CD4-positive, alpha-beta T cell treated with Interleukin-6 at 100 ng/mL for 8 hours (primary cell): ENCODE measurements at regions not wholly inside any gene's neighbourhood (a gene's known extent, or its start where the extent isn't known, plus 50 kb on each side); places are given as distances from the start of the nearest gene placed in this dataset.

Experiments
- DNase-seq: peaks from one replicate; pipeline ENCODE4 v3.0.0-alpha.2; 2020; ENCODE audit warnings: mixed read lengths, low spot score

GRCh38 chr10:131673396-131673795, 227.4 kb upstream of the PPP2R2D start:
- DNase-seq, result no peak

- no peak for DNase-seq
Measured at GRCh38 chr10:131674130-131674529, 226.7 kb upstream of the PPP2R2D start.

GRCh38 chr10:131675104-131675503, 225.7 kb upstream of the PPP2R2D start:
- DNase-seq, result no peak

GRCh38 chr10:131676046-131676799, 224.6 kb upstream of the PPP2R2D start:
- DNase-seq, result no peak

GRCh38 chr10:131676800-131677421, 223.9 kb upstream of the PPP2R2D start:
- no peak for DNase-seq

- DNase-seq, result no peak
Measured at GRCh38 chr10:131677671-131678070, 223.1 kb upstream of the PPP2R2D start.

GRCh38 chr10:131678171-131678570, 222.6 kb upstream of the PPP2R2D start:
- DNase-seq, result no peak

- no peak for DNase-seq
Measured at GRCh38 chr10:131678613-131679012, 222.2 kb upstream of the PPP2R2D start.

- no peak for DNase-seq
Measured at GRCh38 chr10:131679926-131680325, 220.9 kb upstream of the PPP2R2D start.

- DNase-seq, result no peak
Measured at GRCh38 chr10:131681122-131681521, 219.7 kb upstream of the PPP2R2D start.

- no peak for DNase-seq
Measured at GRCh38 chr10:131681656-131682055, 219.2 kb upstream of the PPP2R2D start.

GRCh38 chr10:131682271-131682962, 218.4 kb upstream of the PPP2R2D start:
- no peak for DNase-seq

- DNase-seq, result no peak
Measured at GRCh38 chr10:131683281-131683861, 217.4 kb upstream of the PPP2R2D start.

GRCh38 chr10:131683941-131684340, 216.9 kb upstream of the PPP2R2D start:
- DNase-seq, result no peak

GRCh38 chr10:131685007-131685406, 215.8 kb upstream of the PPP2R2D start:
- DNase-seq, result no peak

- DNase-seq, result no peak
Measured at GRCh38 chr10:131685576-131685975, 215.2 kb upstream of the PPP2R2D start.

- no peak for DNase-seq
Measured at GRCh38 chr10:131686781-131687420, 213.9 kb upstream of the PPP2R2D start.

- no peak for DNase-seq
Measured at GRCh38 chr10:131688304-131688703, 212.5 kb upstream of the PPP2R2D start.

- DNase-seq, result no peak
Measured at GRCh38 chr10:131689016-131689415, 211.8 kb upstream of the PPP2R2D start.

GRCh38 chr10:131689486-131689885, 211.3 kb upstream of the PPP2R2D start:
- no peak for DNase-seq

GRCh38 chr10:131689954-131690757, 210.7 kb upstream of the PPP2R2D start:
- DNase-seq, result no peak
